B cell (primary cell): ENCODE measurements at regions not wholly inside any gene's neighbourhood (a gene's known extent, or its start where the extent isn't known, plus 50 kb on each side); places are given as distances from the start of the nearest gene placed in this dataset.

Source experiments
- ATAC-seq: fragments of 200-7000 bp; cut with Tn5 transposase; one replicate; pipeline ENCODE4 v1.10.0; 2021; ENCODE audit warnings: low read depth, mild to moderate bottlenecking, moderate number of reproducible peaks, moderate library complexity
- CTCF ChIA-PET: fragments of 350-600 bp; sonication (Branson Sonifier 250); formaldehyde crosslinking; loops from one replicate; lab custom pipeline; 2021; ENCODE audit warnings: antibody characterized with exemption, inconsistent platforms; lab: Charles Lee
- POLR2A ChIA-PET: fragments of 350-600 bp; sonication (Branson Sonifier 250); formaldehyde crosslinking; loops from one replicate; lab custom pipeline; 2021; ENCODE audit warnings: antibody characterized with exemption; lab: Charles Lee
- DNase-seq: peaks from one replicate; pipeline ENCODE4 v3.0.0; 2013
- H2AFZ ChIP-seq: 2 replicates; pipeline ENCODE4 v1.6.1; 2012; ENCODE audit warnings: mild to moderate bottlenecking, low read depth, low read length; ENCODE audit not compliant: insufficient read depth, poor library complexity, severe bottlenecking
- H3K27ac ChIP-seq, 2 donors: 1 replicate in 1 of 2; 2 replicates in 1 of 2; pipeline ENCODE4 v1.5.1; 2012 to 2013; ENCODE audit warnings: low read length in 2 of 2, mild to moderate bottlenecking in 2 of 2, moderate library complexity in 1 of 2
- H3K27me3 ChIP-seq, 4 experiments: fragments of 200-600 bp in 1 of 4; sonication (generic) in 1 of 4; replicated peaks in 1 of 4; 1 replicate in 2 of 4; 2 replicates in 2 of 4; pipeline versions ENCODE4 v1.6.1 to v1.7.0; 2013 to 2016; ENCODE audit warnings: low read length in 3 of 4, mild to moderate bottlenecking in 2 of 4, mixed read lengths in 1 of 4, moderate library complexity in 1 of 4; ENCODE audit not compliant: insufficient read depth in 4 of 4, control insufficient read depth in 3 of 4; ENCODE audit errors: control extremely low read depth in 1 of 4
- H3K36me3 ChIP-seq, 2 experiments: replicated peaks in 1 of 2; 1 replicate in 1 of 2; 2 replicates in 1 of 2; pipeline versions ENCODE4 v1.6.1 to v1.7.1; 2013; ENCODE audit warnings: low read length in 1 of 2; ENCODE audit not compliant: insufficient read depth in 2 of 2, control insufficient read depth in 1 of 2; ENCODE audit errors: control extremely low read depth in 1 of 2, extremely low read depth in 1 of 2
- H3K4me1 ChIP-seq, 2 donors: fragments of 200-600 bp in 1 of 2; sonication (generic) in 1 of 2; 1 replicate in 1 of 2; 2 replicates in 1 of 2; pipeline versions ENCODE4 v1.5.1 to v1.6.1; 2013 to 2017; ENCODE audit warnings: low read length in 2 of 2; ENCODE audit not compliant: control insufficient read depth in 2 of 2, insufficient read depth in 2 of 2
- H3K4me2 ChIP-seq: replicated peaks from 2 replicates; pipeline ENCODE3; 2012; ENCODE audit warnings: mild to moderate bottlenecking, low read depth, low read length; ENCODE audit not compliant: poor library complexity, severe bottlenecking
- H3K4me3 ChIP-seq, 5 experiments: fragments of 200-600 bp in 1 of 5; sonication (generic) in 1 of 5; 1 replicate in 3 of 5; 2 replicates in 2 of 5; pipeline versions ENCODE4 v1.5.1 to v1.7.0; 2011 to 2016; ENCODE audit warnings: low read length in 4 of 5, mild to moderate bottlenecking in 4 of 5, low read depth in 2 of 5, control low read depth in 1 of 5, moderate library complexity in 1 of 5; ENCODE audit not compliant: insufficient read depth in 1 of 5; ENCODE audit errors: control extremely low read depth in 1 of 5, extremely low read depth in 1 of 5
- H3K79me2 ChIP-seq: fragments of 200-600 bp; sonication (generic); one replicate; pipeline ENCODE4 v1.6.0; 2016; ENCODE audit warnings: low read length; ENCODE audit not compliant: control insufficient read depth, insufficient read depth
- H3K9ac ChIP-seq: fragments of 200-600 bp; sonication (generic); 2 replicates; pipeline ENCODE4 v1.6.1; 2017; ENCODE audit warnings: mild to moderate bottlenecking, low read length, moderate library complexity
- H3K9me3 ChIP-seq, 3 donors: one replicate each; pipeline versions ENCODE4 v1.6.1 to v1.7.1; 2013; ENCODE audit warnings: low read length in 2 of 3; ENCODE audit not compliant: control insufficient read depth in 2 of 3, insufficient read depth in 1 of 3; ENCODE audit errors: control extremely low read depth in 1 of 3
- H4K20me1 ChIP-seq: 2 replicates; pipeline ENCODE4 v1.6.0; 2012; ENCODE audit warnings: mild to moderate bottlenecking, low read length; ENCODE audit not compliant: insufficient read depth, control insufficient read depth, poor library complexity, severe bottlenecking
- H3K27ac Mint-ChIP-seq: one replicate; pipeline ENCODE4 v1.8.0; 2021; ENCODE audit warnings: mixed read lengths
- H3K27me3 Mint-ChIP-seq: one replicate; pipeline ENCODE4 v1.8.0; 2021; ENCODE audit warnings: mixed read lengths
- H3K4me1 Mint-ChIP-seq: one replicate; pipeline ENCODE4 v1.8.0; 2021; ENCODE audit warnings: mixed read lengths
- H3K4me3 Mint-ChIP-seq: one replicate; pipeline ENCODE4 v1.8.0; 2021; ENCODE audit warnings: mixed read lengths
- H3K9me3 Mint-ChIP-seq: one replicate; pipeline ENCODE4 v1.8.0; 2022; ENCODE audit warnings: mixed read lengths; ENCODE audit not compliant: insufficient read depth
- EZH2 ChIP-seq: IDR thresholded peaks from 2 replicates; pipeline ENCODE4 v1.6.1; 2012; ENCODE audit warnings: borderline replicate concordance, low read depth, mild to moderate bottlenecking, moderate library complexity, low read length; ENCODE audit not compliant: insufficient read depth, poor library complexity, severe bottlenecking
- WGBS: methylation state at CpG from one replicate; pipeline ENCODE4 v1.1.5; 2013; ENCODE audit warnings: missing lambda C conversion rate; ENCODE audit not compliant: insufficient coverage; 5-methylcytosine and 5-hydroxymethylcytosine counted together
- intact Hi-C: fragments of 100-400 bp; cut with micrococcal nuclease; formaldehyde crosslinking; loops from one replicate; pipeline ENCODE4 v1.10.0; 2022
- TF ChIP-seq, protein P1 (sequence below): fragments of 200-600 bp; IDR thresholded peaks from one replicate; pipeline ENCODE4 v1.8.0; 2022; ENCODE audit warnings: antibody characterized with exemption, mild to moderate bottlenecking

DNA sequence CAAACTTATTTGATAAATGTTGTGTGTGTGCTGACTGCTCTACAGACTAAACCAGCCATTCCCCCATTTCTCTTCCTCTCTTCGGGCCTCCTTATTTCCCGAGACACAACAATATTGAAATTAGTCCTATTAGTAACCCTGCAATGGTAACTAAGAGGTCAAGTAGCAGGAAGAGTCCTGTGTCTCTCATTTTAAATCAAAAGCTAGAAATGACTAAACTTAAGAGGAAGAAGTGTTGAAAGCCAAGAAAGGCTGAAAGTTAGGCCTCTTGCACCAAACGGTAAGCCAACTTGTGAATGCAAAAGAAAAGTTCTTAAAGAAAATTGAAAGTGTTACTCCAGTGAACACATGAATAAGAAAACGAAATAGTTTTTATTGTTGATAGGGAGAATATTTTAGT is 357.8 kb upstream of the SLC7A11 start:
- no peaks in the 10 kb centered on the region for H3K36me3 ChIP-seq
- H3K27ac ChIP-seq, result no peak overlapping the region
- Mint-ChIP-seq H3K27me3 (no peaks in the 10 kb centered on the region), H3K4me1 (no peaks in the 10 kb centered on the region), H3K27ac (no peak overlapping the region), H3K4me3 (no peak overlapping the region), H3K9me3 (peaks cover 2% of the 10 kb centered on the region)
- ChIA-PET CTCF (no interaction called here), POLR2A (no interaction called here)
- H4K20me1 ChIP-seq, result no peaks in the 10 kb centered on the region
- DNase-seq (no peak), ATAC-seq (no peak)
- intact Hi-C loops, result no loop called here
- no peak overlapping the region for H2AFZ ChIP-seq
- TF ChIP-seq EZH2, result no peak
- TF ChIP-seq, protein P1, sequence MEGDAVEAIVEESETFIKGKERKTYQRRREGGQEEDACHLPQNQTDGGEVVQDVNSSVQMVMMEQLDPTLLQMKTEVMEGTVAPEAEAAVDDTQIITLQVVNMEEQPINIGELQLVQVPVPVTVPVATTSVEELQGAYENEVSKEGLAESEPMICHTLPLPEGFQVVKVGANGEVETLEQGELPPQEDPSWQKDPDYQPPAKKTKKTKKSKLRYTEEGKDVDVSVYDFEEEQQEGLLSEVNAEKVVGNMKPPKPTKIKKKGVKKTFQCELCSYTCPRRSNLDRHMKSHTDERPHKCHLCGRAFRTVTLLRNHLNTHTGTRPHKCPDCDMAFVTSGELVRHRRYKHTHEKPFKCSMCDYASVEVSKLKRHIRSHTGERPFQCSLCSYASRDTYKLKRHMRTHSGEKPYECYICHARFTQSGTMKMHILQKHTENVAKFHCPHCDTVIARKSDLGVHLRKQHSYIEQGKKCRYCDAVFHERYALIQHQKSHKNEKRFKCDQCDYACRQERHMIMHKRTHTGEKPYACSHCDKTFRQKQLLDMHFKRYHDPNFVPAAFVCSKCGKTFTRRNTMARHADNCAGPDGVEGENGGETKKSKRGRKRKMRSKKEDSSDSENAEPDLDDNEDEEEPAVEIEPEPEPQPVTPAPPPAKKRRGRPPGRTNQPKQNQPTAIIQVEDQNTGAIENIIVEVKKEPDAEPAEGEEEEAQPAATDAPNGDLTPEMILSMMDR, result no peak
- no peaks in the 10 kb centered on the region for H3K27me3 ChIP-seq
- 75% methylated on average over 1 of the region's 4 CpGs for WGBS
- H3K4me1 ChIP-seq, result no peaks in the 10 kb centered on the region
- no peak overlapping the region for H3K4me2 ChIP-seq
- H3K79me2 ChIP-seq, result no peaks in the 10 kb centered on the region
- H3K9ac ChIP-seq, result no peak overlapping the region
- no peak overlapping the region for H3K4me3 ChIP-seq
- no peaks in the 10 kb centered on the region for H3K9me3 ChIP-seq

DNA sequence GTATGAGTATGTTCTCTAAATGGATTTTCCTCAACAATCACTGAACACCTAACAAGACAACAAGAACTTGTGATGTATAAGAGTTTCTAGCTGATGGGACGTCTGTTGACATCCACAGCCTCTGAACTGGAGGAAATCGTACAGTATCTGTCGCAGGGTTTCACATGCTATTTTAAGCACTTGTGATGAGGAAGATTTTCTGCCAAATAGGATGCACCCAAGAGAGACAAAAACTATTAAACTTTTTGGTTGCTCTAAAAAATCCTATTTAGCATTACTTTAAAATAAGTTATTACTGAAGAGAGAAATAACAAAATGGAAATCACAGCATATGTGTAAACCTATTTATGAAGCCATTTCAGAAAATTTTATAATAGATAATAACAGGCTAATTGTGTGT is 356.1 kb upstream of the SLC7A11 start:
- Histone ChIP-seq H2AFZ (no peak overlapping the region), H3K4me2 (no peak overlapping the region), H3K36me3 (no peaks in the 10 kb centered on the region), H3K4me3 (no peak overlapping the region), H4K20me1 (no peaks in the 10 kb centered on the region), H3K9me3 (no peaks in the 10 kb centered on the region), H3K27ac (no peak overlapping the region), H3K79me2 (no peaks in the 10 kb centered on the region), H3K9ac (no peak overlapping the region), H3K4me1 (no peaks in the 10 kb centered on the region), H3K27me3 (no peaks in the 10 kb centered on the region)
- no peak overlapping the region for H3K4me3 Mint-ChIP-seq
- no peak overlapping the region for H3K27ac Mint-ChIP-seq
- CTCF ChIA-PET, result no interaction called here
- no peaks in the 10 kb centered on the region for H3K27me3 Mint-ChIP-seq
- no peak for TF ChIP-seq EZH2
- TF ChIP-seq, protein P1, result no peak
- intact Hi-C loops, result no loop called here
- peaks cover 2% of the 10 kb centered on the region for H3K4me1 Mint-ChIP-seq
- WGBS, result no CpG with 5 or more reads among the region's 3 CpGs
- no peak for DNase-seq
- peaks cover 2% of the 10 kb centered on the region for H3K9me3 Mint-ChIP-seq
- no peak for ATAC-seq
- POLR2A ChIA-PET, result no interaction called here
